ENCODE measurements at regions not wholly inside any gene's neighbourhood (a gene's known extent, or its start where the extent isn't known, plus 50 kb on each side); places are given as distances from the start of the nearest gene placed in this dataset.

DNA sequence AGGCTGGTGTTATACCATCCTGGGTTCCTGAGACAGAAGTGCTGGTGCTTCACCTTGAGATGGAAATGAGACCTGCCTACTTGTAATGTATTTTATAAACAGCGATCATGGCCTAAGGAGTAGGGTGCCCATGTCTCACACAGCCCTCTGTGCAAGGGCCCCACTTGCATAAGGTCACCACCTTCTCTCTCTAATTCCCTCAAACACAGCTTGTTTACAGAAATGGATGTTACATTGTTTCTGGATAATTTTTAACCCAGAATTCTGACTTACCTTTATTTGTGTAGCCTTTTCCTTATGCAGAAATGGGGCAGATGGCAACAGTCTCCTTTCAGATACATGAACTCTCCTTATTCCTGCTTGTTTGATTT lies 95.1 kb upstream of the UMPS start (continued):
- TF ChIP-seq SP4 (IDR thresholded peaks at IDR 0.05; ENCODE audit: low read length), result no peak
- TF ChIP-seq TAF7 (optimal IDR thresholded peaks at IDR 0.05; ENCODE audit: borderline replicate concordance, low read depth, low read length), result no peak
- TF ChIP-seq, protein P1, sequence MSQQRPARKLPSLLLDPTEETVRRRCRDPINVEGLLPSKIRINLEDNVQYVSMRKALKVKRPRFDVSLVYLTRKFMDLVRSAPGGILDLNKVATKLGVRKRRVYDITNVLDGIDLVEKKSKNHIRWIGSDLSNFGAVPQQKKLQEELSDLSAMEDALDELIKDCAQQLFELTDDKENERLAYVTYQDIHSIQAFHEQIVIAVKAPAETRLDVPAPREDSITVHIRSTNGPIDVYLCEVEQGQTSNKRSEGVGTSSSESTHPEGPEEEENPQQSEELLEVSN (IDR thresholded peaks at IDR 0.05), result no peak
- TF ChIP-seq YY1 (IDR thresholded peaks at IDR 0.05; ENCODE audit: low read depth, low read length), result no peak
- no peak for TF ChIP-seq PHF8 (conservative IDR thresholded peaks at IDR 0.05; ENCODE audit: low read depth, low read length)
